GM12878 (cell line): ENCODE measurements at regions not wholly inside any gene's neighbourhood (a gene's known extent, or its start where the extent isn't known, plus 50 kb on each side); places are given as distances from the start of the nearest gene placed in this dataset.

Experiments
- ATAC-seq: fragments of 200-7000 bp; cut with Tn5 transposase; 3 replicates; pipeline ENCODE4 v1.9.1; 2020; ENCODE audit warnings: mild to moderate bottlenecking, moderate library complexity
- BruUV-seq: library from RNA; stranded (reverse); fragments of 400-500 nt; replicated peaks from 2 replicates; lab custom pipeline; 2021; lab: Mats Ljungman, UMichigan
- CTCF ChIA-PET: fragments of 300-600 bp; sonication (Branson Sonifier 250); formaldehyde crosslinking; extraction: SDS; loops from one replicate; lab custom pipeline; 2021; ENCODE audit warnings: inconsistent platforms; lab: Yijun Ruan, JAX
- POLR2A ChIA-PET: fragments of 350-600 bp; formaldehyde crosslinking; extraction: SDS; loops from one replicate; lab custom pipeline; 2021; ENCODE audit warnings: inconsistent platforms; lab: Charles Lee
- RAD21 ChIA-PET: fragments of 300-600 bp; sonication (Branson Sonifier 250); formaldehyde crosslinking; loops from one replicate; lab custom pipeline; 2023; ENCODE audit warnings: antibody characterized with exemption; ENCODE audit not compliant: unreplicated experiment; lab: Charles Lee
- SMC1A ChIA-PET: fragments of 300-600 bp; sonication (Branson Sonifier 250); formaldehyde crosslinking; loops from one replicate; lab custom pipeline; 2023; ENCODE audit not compliant: unreplicated experiment, uncharacterized antibody; lab: Charles Lee
- DNase-seq: peaks from one replicate; pipeline ENCODE4 v3.0.0-alpha.2; 2011; ENCODE audit warnings: low read depth, low spot score
- FAIRE-seq: peaks from 3 replicates; lab custom pipeline; 2011; peaks lifted over from hg19 to GRCh38; lab: Jason Lieb, UNC
- H2AFZ ChIP-seq: 2 replicates; pipeline ENCODE4 v1.6.0; 2011; ENCODE audit warnings: low read depth, low read length, control low read depth; ENCODE audit not compliant: control insufficient read depth
- H3K27ac ChIP-seq: 2 replicates; pipeline ENCODE4 v1.5.1; 2011; ENCODE audit warnings: control low read depth; ENCODE audit not compliant: control insufficient read depth, insufficient read depth
- H3K27me3 ChIP-seq, 2 experiments: replicated peaks in 1 of 2; 2 replicates each; pipeline versions ENCODE4 v1.6.0 to v1.6.1; 2011; ENCODE audit warnings: low read length in 1 of 2; ENCODE audit not compliant: control insufficient read depth in 2 of 2, insufficient read depth in 2 of 2
- H3K36me3 ChIP-seq, 2 experiments: 2 replicates each; pipeline ENCODE4 v1.5.1; 2011; ENCODE audit warnings: low read length in 1 of 2; ENCODE audit not compliant: control insufficient read depth in 2 of 2, insufficient read depth in 2 of 2
- H3K4me1 ChIP-seq: 2 replicates; pipeline ENCODE4 v1.6.1; 2011; ENCODE audit warnings: mild to moderate bottlenecking, low read length, moderate library complexity, mixed read lengths; ENCODE audit not compliant: control insufficient read depth, insufficient read depth
- H3K4me2 ChIP-seq: 2 replicates; pipeline ENCODE4 v1.6.0; 2011; ENCODE audit warnings: control low read depth; ENCODE audit not compliant: control insufficient read depth, insufficient read depth
- H3K4me3 ChIP-seq: fragments of 200-600 bp; sonication (generic); 2 replicates; pipeline ENCODE4 v1.5.1; 2016
- H3K79me2 ChIP-seq: 2 replicates; pipeline ENCODE4 v1.6.0; 2011; ENCODE audit warnings: low read length; ENCODE audit not compliant: control insufficient read depth, insufficient read depth
- H3K9ac ChIP-seq: 2 replicates; pipeline ENCODE4 v1.8.0; 2011; ENCODE audit warnings: low read length, control low read depth, mixed read lengths; ENCODE audit not compliant: control insufficient read depth, insufficient read depth
- H3K9me3 ChIP-seq: replicated peaks from 3 replicates; pipeline ENCODE4 v1.5.1; 2011; ENCODE audit warnings: mild to moderate bottlenecking, low read length; ENCODE audit not compliant: control insufficient read depth, insufficient read depth
- H4K20me1 ChIP-seq: 2 replicates; pipeline ENCODE4 v1.6.0; 2011; ENCODE audit not compliant: control insufficient read depth, insufficient read depth
- BCL11A ChIP-seq: IDR thresholded peaks from 2 replicates; pipeline ENCODE4 v1.6.1; 2011; ENCODE audit warnings: low read depth, low read length
- CHD4 ChIP-seq: fragments of 200-600 bp; sonication (generic); IDR thresholded peaks from 2 replicates; pipeline ENCODE4 v1.6.1; 2016; ENCODE audit warnings: mild to moderate bottlenecking
- HDAC6 ChIP-seq: fragments of 200-600 bp; sonication (generic); IDR thresholded peaks from one replicate; pipeline ENCODE4 v1.8.0; 2017; ENCODE audit warnings: antibody characterized with exemption; ENCODE audit not compliant: unreplicated experiment
- IRF5 ChIP-seq: fragments of 450-650 bp; IDR thresholded peaks from 2 replicates; pipeline ENCODE4 v1.6.1; 2017; ENCODE audit warnings: borderline replicate concordance
- NR2F1 ChIP-seq: fragments of 450-650 bp; conservative IDR thresholded peaks from 2 replicates; pipeline ENCODE4 v1.6.1; 2017; ENCODE audit warnings: mild to moderate bottlenecking
- SMARCA5 ChIP-seq: fragments of 450-650 bp; IDR thresholded peaks from 2 replicates; pipeline ENCODE4 v1.6.1; 2017; ENCODE audit warnings: mild to moderate bottlenecking
- SMC3 ChIP-seq: IDR thresholded peaks from 2 replicates; pipeline ENCODE4 v1.6.1; 2011; ENCODE audit warnings: low read length, improper control_type of control experiment, borderline replicate concordance
- WGBS: methylation state at CpG from one replicate; pipeline ENCODE4 v1.1.6; 2016; ENCODE audit warnings: low lambda C conversion rate; ENCODE audit not compliant: insufficient replicate concordance, insufficient coverage; ENCODE audit errors: missing lambda C conversion rate; 5-methylcytosine and 5-hydroxymethylcytosine counted together
- in situ Hi-C: fragments of 300-500 bp; cut with MboI; formaldehyde crosslinking; loops from 9 replicates; pipeline ENCODE4 v1.14.3; 2018; ENCODE audit warnings: mixed read lengths
- intact Hi-C: fragments of 100-400 bp; cut with micrococcal nuclease; formaldehyde crosslinking; loops from one replicate; pipeline ENCODE4 v1.14.2; 2022; ENCODE audit not compliant: unreplicated experiment

GRCh38 chr2:105560157-105560556 is 161.3 kb upstream of the FHL2 start:
- no peak overlapping the region for H3K4me2 ChIP-seq
- DNase-seq (no peak), FAIRE-seq (no peak), ATAC-seq (no peak)
- ChIA-PET SMC1A (no interaction called here), RAD21 (no interaction called here), POLR2A (no interaction called here), CTCF (no interaction called here)
- 22% methylated on average over 10 of the region's 10 CpGs for WGBS
- no peak overlapping the region for H2AFZ ChIP-seq
- H3K4me1 ChIP-seq = no peaks in the 10 kb centered on the region
- H3K27me3 ChIP-seq = peaks cover 0 to 2% of the 10 kb centered on the region in 2 experiments; a peak in 2 of 4 replicates
- no peak overlapping the region for H3K27ac ChIP-seq
- no peak for TF ChIP-seq CHD4
- no peak for TF ChIP-seq BCL11A
- no peak overlapping the region for H3K9ac ChIP-seq
- H3K4me3 ChIP-seq = no peak overlapping the region
- no peaks in the 10 kb centered on the region; the same call in 2 of the 3 replicates for H3K9me3 ChIP-seq
- no peaks in the 10 kb centered on the region for H3K79me2 ChIP-seq
- in situ Hi-C loops (no loop called here), intact Hi-C loops (no loop called here)
- no peaks in the 10 kb centered on the region for H3K36me3 ChIP-seq
- H4K20me1 ChIP-seq = no peaks in the 10 kb centered on the region
- no TSS peak for BruUV-seq

- no peaks in the 10 kb centered on the region; the same call in 2 of the 3 replicates for H3K9me3 ChIP-seq
- intact Hi-C loops = no loop called here
- H3K4me3 ChIP-seq = no peak overlapping the region
- H3K36me3 ChIP-seq = no peaks in the 10 kb centered on the region
- FAIRE-seq (no peak), DNase-seq (no peak), ATAC-seq (no peak)
- peaks cover 0 to 2% of the 10 kb centered on the region in 2 experiments; a peak in 2 of 4 replicates for H3K27me3 ChIP-seq
- ChIA-PET SMC1A (interaction anchor here (0.9 kb wide), 1 partner anchor 11 kb away, joined by 3 read pairs; no protein-coding TSS in a partner anchor), RAD21 (interaction anchor here (0.6 kb wide), 1 partner anchor 514 kb away, joined by 3 read pairs; no protein-coding TSS in a partner anchor), POLR2A (no interaction called here), CTCF (interaction anchor here (1.2 kb wide), 1 partner anchor 12 kb away, joined by 3 read pairs; no protein-coding TSS in a partner anchor)
- H2AFZ ChIP-seq = no peak overlapping the region
- H4K20me1 ChIP-seq = no peaks in the 10 kb centered on the region
- H3K27ac ChIP-seq = no peak overlapping the region
- 14% methylated on average over 12 of the region's 12 CpGs for WGBS
- H3K9ac ChIP-seq = no peak overlapping the region
- TF ChIP-seq HDAC6 (no peak), NR2F1 (no peak), SMARCA5 (no peak), IRF5 (no peak), SMC3 (no peak)
- BruUV-seq = no TSS peak
- H3K4me2 ChIP-seq = no peak overlapping the region
- in situ Hi-C loops = no loop called here
- H3K4me1 ChIP-seq = no peaks in the 10 kb centered on the region
- H3K79me2 ChIP-seq = no peaks in the 10 kb centered on the region
Measured at GRCh38 chr2:105557021-105557920, 158.4 kb upstream of the FHL2 start.
